NCI-H128 (cell line): ENCODE measurements at regions not wholly inside any gene's neighbourhood (a gene's known extent, or its start where the extent isn't known, plus 50 kb on each side); places are given as distances from the start of the nearest gene placed in this dataset.
"Not testable (repeated sequence)": the region's sequence is repeated elsewhere in the genome, so short reads cannot be mapped to it uniquely, and the experiment has no call there.

Experiments used
- DNase-seq: peaks from one replicate; lab custom pipeline; 2025; ENCODE audit not compliant: unreplicated experiment; lab: John Stamatoyannopoulos, UW

GRCh38 chr16:5951486-5951885 is 853.9 kb upstream of the EEF2KMT start:
- no peak for DNase-seq

DNA sequence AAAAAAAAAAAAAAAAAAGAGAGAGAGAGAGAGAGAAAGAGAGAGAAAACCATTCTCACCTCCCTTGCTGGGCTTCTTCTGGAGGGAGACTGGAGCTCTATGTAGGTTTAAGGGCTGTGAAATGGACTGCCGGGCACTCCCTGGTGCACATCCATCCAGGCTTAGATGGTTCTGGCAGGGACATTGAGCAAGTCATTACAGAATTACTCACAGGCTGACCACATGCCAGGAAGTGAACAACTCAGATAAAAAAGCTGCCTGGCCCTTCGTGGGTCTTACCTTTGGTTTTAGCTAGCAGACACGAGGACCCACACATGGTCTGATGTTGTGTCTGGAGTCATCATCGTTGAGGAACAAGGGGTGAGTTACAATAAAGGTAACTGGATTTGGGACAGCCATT is 847.4 kb upstream of the EEF2KMT start:
- no peak for DNase-seq

GRCh38 chr16:5938607-5939006 is 841.0 kb upstream of the EEF2KMT start:
- no peak for DNase-seq

- no peak for DNase-seq
These were observed 835.3 kb upstream of the EEF2KMT start for GRCh38 chr16:5932906-5933305.

- DNase-seq = no peak
These were observed 831.0 kb upstream of the EEF2KMT start for GRCh38 chr16:5928476-5929065.

- DNase-seq = no peak
These were observed 828.3 kb upstream of the EEF2KMT start for GRCh38 chr16:5925850-5926249.

DNA sequence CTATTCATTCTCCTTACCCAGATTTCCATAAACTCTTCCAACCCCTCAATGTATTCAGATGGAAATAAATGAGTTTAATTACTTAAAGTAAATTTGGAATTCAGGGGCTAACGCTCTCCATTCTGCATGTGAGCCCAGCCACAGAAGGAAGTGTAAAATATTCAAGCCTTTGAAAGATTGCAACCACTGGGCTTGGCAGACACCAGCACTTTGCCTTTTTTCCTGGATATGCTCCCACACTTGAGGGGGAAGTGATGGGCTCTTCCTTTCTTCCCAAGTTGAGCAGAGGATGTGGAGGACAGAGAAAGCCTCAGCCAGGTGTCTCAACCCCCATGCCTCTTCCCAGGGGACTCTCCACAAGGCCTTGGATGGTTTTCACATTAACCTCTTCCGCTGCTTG is 825.1 kb upstream of the EEF2KMT start:
- DNase-seq = no peak

DNA sequence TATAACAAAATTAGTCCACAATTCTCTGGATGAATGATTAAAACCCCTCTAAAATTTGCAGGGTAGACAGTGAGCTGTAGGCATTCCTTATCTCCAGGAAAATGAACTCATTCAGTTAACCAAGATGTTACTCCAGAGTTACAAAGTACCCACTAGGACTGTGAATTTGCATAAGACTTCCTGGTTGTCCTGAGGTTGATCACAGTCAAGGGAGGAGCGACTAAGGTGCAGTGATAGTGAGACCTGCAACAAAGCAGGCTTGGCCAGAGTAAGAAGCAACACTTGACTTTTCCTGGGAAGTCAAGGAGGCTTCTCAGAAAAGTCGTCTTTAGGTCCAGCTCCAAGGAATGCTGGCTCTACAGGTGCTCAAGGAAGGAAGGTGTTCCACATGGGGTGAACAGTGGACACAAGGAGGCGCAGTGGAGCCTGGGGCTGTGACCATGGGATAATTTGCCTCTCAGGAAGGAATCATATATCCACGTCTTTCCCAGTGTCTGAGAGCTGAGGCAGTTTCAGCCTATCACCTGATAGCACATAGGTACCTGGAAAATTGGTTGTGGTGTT is 821.1 kb upstream of the EEF2KMT start:
- no peak for DNase-seq

GRCh38 chr16:5917436-5918195 is 820.0 kb upstream of the EEF2KMT start:
- DNase-seq = no peak

DNA sequence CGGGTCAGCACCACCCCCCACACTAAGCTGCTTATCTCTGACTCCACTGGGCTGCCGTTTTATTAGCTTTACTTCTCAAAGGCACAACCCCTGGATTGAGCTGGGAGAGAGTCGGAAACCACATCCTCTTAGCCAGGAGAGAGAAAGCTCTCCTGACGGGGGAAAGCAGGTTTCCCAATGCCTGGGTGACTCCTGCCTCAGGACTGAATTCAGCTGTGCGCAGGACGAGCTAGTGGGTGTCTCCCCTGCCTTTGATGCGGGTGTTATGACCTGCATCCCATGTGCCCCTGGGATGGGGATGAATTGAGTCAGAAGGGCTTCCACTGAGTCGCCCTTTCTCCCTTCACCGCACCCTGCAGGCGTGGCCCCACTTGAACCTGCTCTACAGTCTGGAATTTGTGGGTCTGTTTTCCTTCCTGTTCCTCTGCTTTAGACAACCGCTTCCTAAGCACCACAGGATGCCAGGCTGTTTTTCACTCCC is 819.2 kb upstream of the EEF2KMT start:
- DNase-seq = no peak

GRCh38 chr16:5911241-5911640 is 813.6 kb upstream of the EEF2KMT start:
- no peak for DNase-seq

DNA sequence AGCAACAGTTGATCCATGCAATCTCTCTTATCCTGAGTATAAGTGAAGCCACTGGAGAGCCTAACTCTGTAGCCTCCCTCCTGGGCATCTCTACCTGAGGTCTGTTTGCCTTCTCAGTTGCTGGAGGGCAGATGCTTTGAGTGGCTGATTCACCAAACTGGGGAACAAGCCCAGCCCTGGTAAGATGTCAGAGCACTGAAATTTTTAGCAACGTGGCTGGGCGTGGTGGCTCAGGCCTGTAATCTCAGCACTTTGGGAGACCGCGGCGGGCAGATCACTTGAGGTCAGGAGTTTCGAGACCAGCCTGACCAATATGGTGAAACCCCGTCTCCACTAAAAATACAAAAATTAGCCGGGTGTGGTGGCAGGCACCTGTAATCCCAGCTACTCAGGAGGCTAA is 812.0 kb upstream of the EEF2KMT start:
- DNase-seq = not testable (repeated sequence)

- DNase-seq = no peak
These were observed 809.9 kb upstream of the EEF2KMT start for GRCh38 chr16:5907544-5907943.

GRCh38 chr16:5906351-5906750 is 808.8 kb upstream of the EEF2KMT start:
- DNase-seq = no peak

DNA sequence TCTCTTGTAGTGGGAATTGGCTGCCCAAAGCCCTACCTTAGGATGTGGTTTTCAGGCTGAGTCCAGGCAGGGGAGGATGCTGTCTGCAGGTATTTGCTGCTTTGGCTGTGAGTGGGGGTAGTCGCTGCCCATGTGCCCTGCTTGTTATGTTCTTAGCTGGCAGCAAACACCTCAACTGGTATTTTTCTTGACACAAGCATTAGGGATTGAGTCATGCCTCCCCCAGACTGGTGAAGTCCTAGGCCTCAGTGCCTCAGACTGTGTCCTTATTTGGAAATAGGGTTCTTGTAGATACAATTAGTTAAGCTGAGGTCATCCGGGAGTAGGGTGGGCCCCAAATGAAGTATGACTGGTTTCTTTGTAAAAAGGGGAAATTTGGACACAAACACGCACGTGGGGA is 808.3 kb upstream of the EEF2KMT start:
- no peak for DNase-seq

- no peak for DNase-seq
These were observed 806.2 kb upstream of the EEF2KMT start for GRCh38 chr16:5903832-5904231.

DNA sequence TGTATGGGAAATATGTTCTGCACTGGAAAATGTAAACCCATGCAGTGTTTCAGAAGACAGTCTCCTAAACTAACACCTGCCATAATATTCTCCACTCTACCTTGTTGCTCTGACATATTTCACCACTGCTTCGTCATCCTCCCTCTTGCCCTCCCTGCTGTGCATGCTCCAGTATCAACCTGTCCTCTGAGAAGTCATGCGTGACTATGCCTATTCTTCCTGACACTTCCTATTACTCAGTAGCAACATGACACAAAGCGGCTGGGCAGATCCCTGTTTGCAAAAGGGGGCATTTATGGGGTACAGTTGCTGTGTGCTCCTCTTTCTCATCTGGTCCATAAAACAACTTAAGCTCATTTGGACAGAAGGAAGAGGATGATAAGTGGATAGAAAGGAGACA is 805.6 kb upstream of the EEF2KMT start:
- no peak for DNase-seq

DNA sequence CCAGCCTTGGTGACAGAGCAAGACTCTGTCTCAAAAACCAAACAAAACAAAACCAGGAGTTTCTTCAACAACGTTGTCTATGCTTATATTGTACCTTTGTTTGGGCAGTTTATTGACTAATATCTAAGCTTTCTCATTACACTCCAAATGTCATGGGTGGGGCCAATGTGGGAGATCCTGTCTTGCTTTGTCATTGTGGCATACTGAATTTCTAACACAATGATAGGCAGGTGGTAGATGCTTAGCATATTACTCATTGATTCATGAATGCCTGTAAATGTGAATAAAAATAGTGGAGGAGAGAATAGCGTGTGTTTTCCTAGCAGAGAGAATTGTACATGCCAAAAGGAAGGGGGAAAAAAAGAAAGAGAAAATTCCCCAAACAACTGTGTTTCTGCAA is 802.5 kb upstream of the EEF2KMT start:
- no peak for DNase-seq

GRCh38 chr16:5895976-5896375 is 798.4 kb upstream of the EEF2KMT start:
- no peak for DNase-seq

DNA sequence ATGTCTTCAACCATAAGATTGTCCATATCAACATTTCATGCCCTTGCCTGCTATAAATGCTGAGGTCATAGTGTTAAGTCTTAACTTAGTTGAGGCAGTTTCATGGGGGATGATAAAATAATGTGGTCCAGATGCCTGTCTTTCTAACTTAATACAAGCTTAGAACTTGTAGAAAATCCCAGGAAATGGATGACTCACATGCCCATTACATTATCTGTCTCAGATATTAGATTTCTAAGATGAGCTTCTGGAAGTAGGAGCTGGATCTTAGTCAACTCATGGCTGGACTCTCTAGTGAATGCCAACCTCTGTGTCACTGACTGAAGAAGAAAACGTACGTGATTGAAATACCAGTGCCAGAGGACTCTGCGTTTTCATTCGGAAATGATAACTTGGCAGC is 797.5 kb upstream of the EEF2KMT start:
- DNase-seq = no peak

- no peak for DNase-seq
These were observed 793.7 kb upstream of the EEF2KMT start for GRCh38 chr16:5891296-5891695.

- no peak for DNase-seq
These were observed 787.9 kb upstream of the EEF2KMT start for GRCh38 chr16:5885521-5885920.
